ENCODE measurements at regions not wholly inside any gene's neighbourhood (a gene's known extent, or its start where the extent isn't known, plus 50 kb on each side); places are given as distances from the start of the nearest gene placed in this dataset.

DNA sequence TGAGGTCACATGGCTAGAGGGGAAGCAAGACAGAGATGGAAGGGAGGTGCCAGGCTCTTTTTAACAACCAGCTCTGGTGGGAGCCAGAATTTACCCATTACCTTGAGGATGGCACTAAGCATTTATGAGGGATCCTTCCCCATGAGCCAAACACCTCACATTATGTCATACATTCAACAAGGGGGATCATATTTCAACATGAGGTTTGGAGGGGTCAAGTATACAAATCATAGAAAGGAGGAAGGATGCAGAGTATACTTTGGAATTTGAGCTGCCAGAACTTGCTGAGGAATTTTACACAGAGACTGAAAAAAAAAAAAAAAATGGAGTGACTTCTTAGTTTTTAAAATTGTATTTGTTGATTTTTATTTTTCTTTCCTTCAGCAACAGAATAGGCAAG lies 891.4 kb downstream of the CCDC85A start:
- peak in 2 of 5 donors; percentile 24 to 28 for DNase-seq
- Histone ChIP-seq H3K4me1 (ENCODE audit: control insufficient read depth in 2 of 3, insufficient read depth in 2 of 3, low read depth in 1 of 3, low read length in 3 of 3) (no peaks in the 10 kb centered on the region), H3K27ac (ENCODE audit: low read depth in 2 of 2, low read length in 2 of 2) (no peak overlapping the region), H3K27me3 (ENCODE audit: control insufficient read depth, insufficient read depth, low read length) (no peaks in the 10 kb centered on the region), H3K9ac (ENCODE audit: low read length in 3 of 3) (no peak overlapping the region), H3K9me3 (ENCODE audit: control insufficient read depth in 2 of 3, insufficient read depth in 1 of 3, low read length in 3 of 3) (no peaks in the 10 kb centered on the region), H3K4me3 (ENCODE audit: low read length in 3 of 3) (no peak overlapping the region), H3K36me3 (ENCODE audit: control insufficient read depth in 2 of 3, insufficient read depth in 3 of 3, low read length in 3 of 3) (no peaks in the 10 kb centered on the region)
- TF ChIP-seq, protein P1, sequence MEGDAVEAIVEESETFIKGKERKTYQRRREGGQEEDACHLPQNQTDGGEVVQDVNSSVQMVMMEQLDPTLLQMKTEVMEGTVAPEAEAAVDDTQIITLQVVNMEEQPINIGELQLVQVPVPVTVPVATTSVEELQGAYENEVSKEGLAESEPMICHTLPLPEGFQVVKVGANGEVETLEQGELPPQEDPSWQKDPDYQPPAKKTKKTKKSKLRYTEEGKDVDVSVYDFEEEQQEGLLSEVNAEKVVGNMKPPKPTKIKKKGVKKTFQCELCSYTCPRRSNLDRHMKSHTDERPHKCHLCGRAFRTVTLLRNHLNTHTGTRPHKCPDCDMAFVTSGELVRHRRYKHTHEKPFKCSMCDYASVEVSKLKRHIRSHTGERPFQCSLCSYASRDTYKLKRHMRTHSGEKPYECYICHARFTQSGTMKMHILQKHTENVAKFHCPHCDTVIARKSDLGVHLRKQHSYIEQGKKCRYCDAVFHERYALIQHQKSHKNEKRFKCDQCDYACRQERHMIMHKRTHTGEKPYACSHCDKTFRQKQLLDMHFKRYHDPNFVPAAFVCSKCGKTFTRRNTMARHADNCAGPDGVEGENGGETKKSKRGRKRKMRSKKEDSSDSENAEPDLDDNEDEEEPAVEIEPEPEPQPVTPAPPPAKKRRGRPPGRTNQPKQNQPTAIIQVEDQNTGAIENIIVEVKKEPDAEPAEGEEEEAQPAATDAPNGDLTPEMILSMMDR (IDR thresholded peaks at IDR 0.05; ENCODE audit: borderline replicate concordance, extremely low read depth, insufficient read depth), result no peak
- FAIRE-seq, result no peak
- intact Hi-C loops (cut with DNase I), result no loop called here

DNA sequence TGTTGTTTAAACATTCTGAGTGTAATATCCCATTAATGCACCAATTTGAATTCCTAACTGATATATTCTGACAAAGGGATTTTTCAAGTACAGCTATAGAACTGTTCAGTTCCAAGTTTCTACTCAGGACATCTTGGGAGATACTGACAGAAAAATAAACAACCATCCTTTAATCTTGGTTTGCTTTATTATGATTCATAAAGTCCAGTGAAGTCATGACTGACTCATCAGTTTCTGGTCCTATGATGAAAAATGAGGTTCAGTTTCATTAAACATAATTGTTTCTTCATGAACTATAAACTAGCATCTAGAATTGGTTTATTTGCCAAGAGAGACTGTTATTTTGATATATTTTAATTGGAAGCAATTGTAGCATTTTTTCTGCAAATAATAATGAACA lies 896.2 kb downstream of the CCDC85A start:
- Histone ChIP-seq H3K4me3 (ENCODE audit: low read length in 3 of 3) (no peak overlapping the region), H3K9ac (ENCODE audit: low read length in 3 of 3) (no peak overlapping the region), H3K27ac (ENCODE audit: low read depth in 2 of 2, low read length in 2 of 2) (no peak overlapping the region), H3K36me3 (ENCODE audit: control insufficient read depth in 2 of 3, insufficient read depth in 3 of 3, low read length in 3 of 3) (no peaks in the 10 kb centered on the region), H3K4me1 (ENCODE audit: control insufficient read depth in 2 of 3, insufficient read depth in 2 of 3, low read depth in 1 of 3, low read length in 3 of 3) (no peaks in the 10 kb centered on the region), H3K9me3 (ENCODE audit: control insufficient read depth in 2 of 3, insufficient read depth in 1 of 3, low read length in 3 of 3) (no peaks in the 10 kb centered on the region), H3K27me3 (ENCODE audit: control insufficient read depth, insufficient read depth, low read length) (no peaks in the 10 kb centered on the region)
- FAIRE-seq, result no peak
- DNase-seq, result no peak
- intact Hi-C loops (cut with DNase I), result no loop called here
- TF ChIP-seq, protein P1 (IDR thresholded peaks at IDR 0.05; ENCODE audit: borderline replicate concordance, extremely low read depth, insufficient read depth), result no peak

GRCh38 chr2:57084697-57085281 lies 901.0 kb downstream of the CCDC85A start:
- Histone ChIP-seq H3K9me3 (ENCODE audit: control insufficient read depth in 2 of 3, insufficient read depth in 1 of 3, low read length in 3 of 3) (no peaks in the 10 kb centered on the region), H3K4me3 (ENCODE audit: low read length in 3 of 3) (no peak overlapping the region), H3K27me3 (ENCODE audit: control insufficient read depth, insufficient read depth, low read length) (no peaks in the 10 kb centered on the region), H3K9ac (ENCODE audit: low read length in 3 of 3) (no peak overlapping the region), H3K36me3 (ENCODE audit: control insufficient read depth in 2 of 3, insufficient read depth in 3 of 3, low read length in 3 of 3) (no peaks in the 10 kb centered on the region), H3K27ac (ENCODE audit: low read depth in 2 of 2, low read length in 2 of 2) (no peak overlapping the region), H3K4me1 (ENCODE audit: control insufficient read depth in 2 of 3, insufficient read depth in 2 of 3, low read depth in 1 of 3, low read length in 3 of 3) (no peaks in the 10 kb centered on the region)
- intact Hi-C loops (cut with DNase I), result no loop called here
- DNase-seq, result peak in 1 of 5 donors; percentile 76
- TF ChIP-seq, protein P1 (IDR thresholded peaks at IDR 0.05; ENCODE audit: borderline replicate concordance, extremely low read depth, insufficient read depth), result no peak
- FAIRE-seq, result no peak

GRCh38 chr2:57093020-57093419 lies 909.2 kb downstream of the CCDC85A start:
- TF ChIP-seq, protein P1 (IDR thresholded peaks at IDR 0.05; ENCODE audit: borderline replicate concordance, extremely low read depth, insufficient read depth), result no peak
- H3K9ac ChIP-seq (ENCODE audit: low read length in 3 of 3), result no peak overlapping the region
- H3K36me3 ChIP-seq (ENCODE audit: control insufficient read depth in 2 of 3, insufficient read depth in 3 of 3, low read length in 3 of 3), result no peaks in the 10 kb centered on the region
- H3K9me3 ChIP-seq (ENCODE audit: control insufficient read depth in 2 of 3, insufficient read depth in 1 of 3, low read length in 3 of 3), result peaks cover 0 to 2% (median 0%) of the 10 kb centered on the region in 3 donors
- no peaks in the 10 kb centered on the region for H3K4me1 ChIP-seq (ENCODE audit: control insufficient read depth in 2 of 3, insufficient read depth in 2 of 3, low read depth in 1 of 3, low read length in 3 of 3)
- H3K4me3 ChIP-seq (ENCODE audit: low read length in 3 of 3), result no peak overlapping the region
- FAIRE-seq, result no peak
- no peak overlapping the region for H3K27ac ChIP-seq (ENCODE audit: low read depth in 2 of 2, low read length in 2 of 2)
- no peak for DNase-seq
- intact Hi-C loops (cut with DNase I), result no loop called here
- no peaks in the 10 kb centered on the region for H3K27me3 ChIP-seq (ENCODE audit: control insufficient read depth, insufficient read depth, low read length)

Data from kidney (tissue), 13 donors.